K562 (cell line): ENCODE measurements at regions not wholly inside any gene's neighbourhood (a gene's known extent, or its start where the extent isn't known, plus 50 kb on each side); places are given as distances from the start of the nearest gene placed in this dataset.

ENCODE experiments used
- ATAC-seq: fragments of 200-7000 bp; cut with Tn5 transposase; 3 replicates; pipeline ENCODE4 v1.9.1; 2020; ENCODE audit warnings: moderate library complexity
- BruUV-seq: library from RNA; stranded (reverse); fragments of 400-500 nt; replicated peaks from 2 replicates; lab custom pipeline; 2021; lab: Mats Ljungman, UMichigan
- CTCF ChIA-PET: fragments of 300-600 bp; formaldehyde crosslinking; extraction: SDS; loops from one replicate; lab custom pipeline; 2021; ENCODE audit warnings: low intra/inter-chr PET ratio; lab: Yijun Ruan, JAX
- POLR2A ChIA-PET: fragments of 300-600, 350-650 bp; sonication (Branson Sonifier 250); formaldehyde crosslinking; extraction: SDS; loops from one replicate; lab custom pipeline; 2021; ENCODE audit warnings: antibody characterized with exemption, inconsistent platforms; lab: Yijun Ruan, JAX
- DNase-seq, 4 experiments: peaks; one replicate each; pipeline versions ENCODE4 v3.0.0 to v3.0.0-alpha.2; 2011 to 2018; ENCODE audit warnings: low spot score in 3 of 4, mixed read lengths in 3 of 4; ENCODE audit errors: extremely low read depth in 1 of 4
- FAIRE-seq: peaks from 2 replicates; lab custom pipeline; 2011; peaks lifted over from hg19 to GRCh38; lab: Jason Lieb, UNC
- H2AFZ ChIP-seq: 2 replicates; pipeline ENCODE4 v1.6.0; 2011; ENCODE audit warnings: low read depth, low read length, control low read depth, inconsistent platforms
- H3K27ac ChIP-seq: fragments of 200-600 bp; 3 replicates; pipeline ENCODE4 v1.8.0; 2011; ENCODE audit warnings: low read depth, mild to moderate bottlenecking, control low read depth, inconsistent platforms, low read length, moderate library complexity, mixed read lengths; ENCODE audit errors: extremely low read depth
- H3K27me3 ChIP-seq, 2 experiments: fragments of 300-600 bp in 1 of 2; 2 replicates in 1 of 2; 3 replicates in 1 of 2; pipeline versions ENCODE4 v1.6.0 to v1.8.0; 2011; ENCODE audit warnings: inconsistent platforms in 2 of 2, low read length in 2 of 2, mild to moderate bottlenecking in 1 of 2, mixed read lengths in 1 of 2, moderate library complexity in 1 of 2; ENCODE audit not compliant: control insufficient read depth in 2 of 2, insufficient read depth in 2 of 2
- H3K36me3 ChIP-seq: fragments of 300-600 bp; 3 replicates; pipeline ENCODE4 v1.8.0; 2011; ENCODE audit warnings: mild to moderate bottlenecking, low read length, inconsistent platforms; ENCODE audit not compliant: control insufficient read depth, insufficient read depth
- H3K4me1 ChIP-seq, 2 experiments: fragments of 200-600 bp in 1 of 2; replicated peaks in 1 of 2; 2 replicates in 1 of 2; 3 replicates in 1 of 2; pipeline versions ENCODE4 v1.5.1 to v1.8.0; 2011; ENCODE audit warnings: inconsistent platforms in 2 of 2, low read length in 2 of 2, mild to moderate bottlenecking in 1 of 2, mixed read lengths in 1 of 2, moderate library complexity in 1 of 2; ENCODE audit not compliant: control insufficient read depth in 2 of 2, insufficient read depth in 2 of 2
- H3K4me2 ChIP-seq: 2 replicates; pipeline ENCODE4 v1.6.1; 2011; ENCODE audit warnings: low read length, control low read depth, inconsistent platforms, mixed read lengths; ENCODE audit not compliant: insufficient read depth
- H3K4me3 ChIP-seq: fragments of 200-600 bp; sonication (generic), shearing (Covaris generic); 2 replicates; pipeline ENCODE4 v1.5.1; 2016; ENCODE audit warnings: control low read depth, inconsistent platforms
- H3K79me2 ChIP-seq: fragments of 200-600 bp; 3 replicates; pipeline ENCODE4 v1.8.0; 2011; ENCODE audit warnings: low read length, inconsistent platforms; ENCODE audit not compliant: control insufficient read depth, insufficient read depth
- H3K9ac ChIP-seq, 2 experiments: 2 replicates each; pipeline versions ENCODE4 v1.6.0 to v1.6.1; 2011; ENCODE audit warnings: low read depth in 2 of 2, low read length in 2 of 2, control low read depth in 1 of 2, inconsistent platforms in 1 of 2, mild to moderate bottlenecking in 1 of 2, mixed read lengths in 1 of 2; ENCODE audit not compliant: insufficient read depth in 1 of 2
- H3K9me1 ChIP-seq: one replicate; pipeline ENCODE4 v1.6.0; 2011; ENCODE audit warnings: inconsistent platforms, mild to moderate bottlenecking, low read length, moderate library complexity; ENCODE audit not compliant: control insufficient read depth, insufficient read depth
- H3K9me3 ChIP-seq: replicated peaks from 2 replicates; pipeline ENCODE4 v1.5.1; 2011; ENCODE audit warnings: low read depth, low read length, inconsistent platforms; ENCODE audit not compliant: control insufficient read depth, insufficient read depth
- H4K20me1 ChIP-seq: replicated peaks from 2 replicates; pipeline ENCODE4 v1.6.1; 2011; ENCODE audit warnings: low read length, inconsistent platforms, mixed read lengths; ENCODE audit not compliant: control insufficient read depth, insufficient read depth
- BRCA1 ChIP-seq, 2 experiments: fragments of 450-650 bp in 1 of 2; sonication (generic) in 1 of 2; formaldehyde crosslinking in 1 of 2; IDR thresholded peaks; 2 replicates each; pipeline versions ENCODE4 v1.5.0 to v1.6.1; 2017 to 2020; ENCODE audit warnings: mild to moderate bottlenecking in 1 of 2, missing genetic modification reagents in 1 of 2
- CBX3 ChIP-seq, 2 experiments: IDR thresholded peaks; 1 replicate in 1 of 2; 2 replicates in 1 of 2; pipeline ENCODE4 v1.6.1; 2012; ENCODE audit warnings: inconsistent platforms in 2 of 2, low read length in 2 of 2, borderline replicate concordance in 1 of 2, control low read depth in 1 of 2
- ILF3 ChIP-seq: fragments of 450-650 bp; IDR thresholded peaks from 2 replicates; pipeline ENCODE4 v1.6.1; 2018; ENCODE audit warnings: antibody characterized with exemption, mild to moderate bottlenecking, moderate library complexity, borderline replicate concordance
- KLF1 ChIP-seq: fragments of 450-650 bp; IDR thresholded peaks from 2 replicates; pipeline ENCODE4 v1.6.1; 2016; ENCODE audit warnings: missing genetic modification characterization, missing compliant biosample characterization
- NRF1 ChIP-seq, 2 experiments: fragments of 450-650 bp; IDR thresholded peaks in 1 of 2; conservative IDR thresholded peaks in 1 of 2; 2 replicates each; pipeline ENCODE4 v1.6.1; 2014; ENCODE audit warnings: mild to moderate bottlenecking in 2 of 2
- POU5F1 ChIP-seq: fragments of 150-350 bp; IDR thresholded peaks from 2 replicates; pipeline ENCODE4 v1.6.1; 2014; ENCODE audit warnings: borderline replicate concordance, low read length, low read depth, mild to moderate bottlenecking; ENCODE audit not compliant: partially characterized antibody
- SP2 ChIP-seq: IDR thresholded peaks from 2 replicates; pipeline ENCODE4 v1.6.1; 2011; ENCODE audit warnings: mild to moderate bottlenecking, low read depth, low read length, moderate library complexity; ENCODE audit not compliant: poor library complexity, severe bottlenecking; ENCODE audit errors: extremely low read depth
- WGBS: fragments of 100-300 bp; shearing (Covaris generic); methylation state at CpG from one replicate; pipeline ENCODE4 v1.1.6; 2016; ENCODE audit warnings: low coverage, mixed read lengths; ENCODE audit not compliant: insufficient coverage; ENCODE audit errors: missing lambda C conversion rate; 5-methylcytosine and 5-hydroxymethylcytosine counted together
- in situ Hi-C: fragments of 300-500 bp; cut with MboI; formaldehyde crosslinking; loops from 4 replicates; pipeline ENCODE4 v1.15.0; 2018; ENCODE audit warnings: inconsistent platforms, mixed read lengths
- intact Hi-C: fragments of 100-400 bp; cut with micrococcal nuclease; formaldehyde crosslinking; loops from 2 replicates; pipeline ENCODE4 v1.14.2; 2022
- TF ChIP-seq, protein P1 (sequence below): sonication (generic); formaldehyde crosslinking; IDR thresholded peaks from 2 replicates; pipeline ENCODE4 v1.8.0; 2022; ENCODE audit warnings: mild to moderate bottlenecking, missing genetic modification reagents, borderline replicate concordance
- TF ChIP-seq, protein P2 (sequence below), 2 experiments: fragments of 450-650 bp; IDR thresholded peaks; 2 replicates each; pipeline ENCODE4 v1.6.1; 2016; ENCODE audit warnings: mild to moderate bottlenecking in 2 of 2, borderline replicate concordance in 1 of 2, low read depth in 1 of 2, moderate library complexity in 1 of 2
- TF ChIP-seq, protein P3 (sequence below): fragments of 450-650 bp; formaldehyde crosslinking; IDR thresholded peaks from 2 replicates; pipeline ENCODE4 v1.4.0; 2020; ENCODE audit warnings: mild to moderate bottlenecking, moderate library complexity

DNA sequence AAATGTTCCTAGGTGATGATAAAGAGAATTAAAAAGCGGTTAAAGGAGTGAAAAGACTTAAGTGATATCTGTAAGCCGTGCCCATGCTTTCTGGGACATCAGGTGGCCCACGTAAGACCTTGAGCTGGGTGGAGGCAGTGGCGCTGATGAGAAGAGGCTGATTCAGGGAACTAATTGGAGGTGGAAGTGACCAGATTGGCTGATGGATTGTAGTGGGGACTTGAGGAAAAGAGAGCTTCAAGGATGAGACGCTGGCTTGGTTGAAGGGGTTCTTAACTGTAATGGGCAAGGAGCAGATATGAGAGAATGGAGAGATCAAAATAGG, 69.1 kb upstream of the EP300 start:
- H3K36me3 ChIP-seq = no peaks in the 10 kb centered on the region
- no peaks in the 10 kb centered on the region for H3K79me2 ChIP-seq
- no peak overlapping the region for H3K4me3 ChIP-seq
- no peak overlapping the region for H3K4me2 ChIP-seq
- in situ Hi-C loops (no loop called here), intact Hi-C loops (no loop called here)
- no peaks in the 10 kb centered on the region for H3K9me1 ChIP-seq
- CTCF ChIA-PET = no interaction called here
- ATAC-seq = no peak
- no peak overlapping the region for H3K27ac ChIP-seq
- DNase-seq = no peak
- BruUV-seq = no TSS peak
- FAIRE-seq = no peak
- no peaks in the 10 kb centered on the region for H4K20me1 ChIP-seq
- 0 out of 2 replicates have a peak overlapping the region, but pooled peaks have one; percentile 85 for H2AFZ ChIP-seq
- H3K27me3 ChIP-seq = no peaks in the 10 kb centered on the region
- no peak overlapping the region for H3K9ac ChIP-seq
- H3K9me3 ChIP-seq = no peaks in the 10 kb centered on the region
- POLR2A ChIA-PET = no interaction called here
- 69% methylated on average over 5 of the region's 5 CpGs for WGBS
- H3K4me1 ChIP-seq = peaks cover 9 to 23% of the 10 kb centered on the region in 2 experiments; a peak in 4 of 5 replicates
- TF ChIP-seq CBX3 (IDR thresholded peaks at IDR 0.05; ENCODE audit: borderline replicate concordance in 1 of 2, low read length in 2 of 2) (no peak), KLF1 (tag) (no peak), SP2 (no peak), ILF3 (no peak), POU5F1 (no peak), BRCA1 (IDR thresholded peaks at IDR 0.05) (no peak), BRCA1 (CRISPR knock-in tag; IDR thresholded peaks at IDR 0.05) (no peak), NRF1 (conservative IDR thresholded peaks at IDR 0.05 in 1 of 2, IDR thresholded peaks at IDR 0.05 in 1 of 2) (no peak)
- TF ChIP-seq, protein P1, sequence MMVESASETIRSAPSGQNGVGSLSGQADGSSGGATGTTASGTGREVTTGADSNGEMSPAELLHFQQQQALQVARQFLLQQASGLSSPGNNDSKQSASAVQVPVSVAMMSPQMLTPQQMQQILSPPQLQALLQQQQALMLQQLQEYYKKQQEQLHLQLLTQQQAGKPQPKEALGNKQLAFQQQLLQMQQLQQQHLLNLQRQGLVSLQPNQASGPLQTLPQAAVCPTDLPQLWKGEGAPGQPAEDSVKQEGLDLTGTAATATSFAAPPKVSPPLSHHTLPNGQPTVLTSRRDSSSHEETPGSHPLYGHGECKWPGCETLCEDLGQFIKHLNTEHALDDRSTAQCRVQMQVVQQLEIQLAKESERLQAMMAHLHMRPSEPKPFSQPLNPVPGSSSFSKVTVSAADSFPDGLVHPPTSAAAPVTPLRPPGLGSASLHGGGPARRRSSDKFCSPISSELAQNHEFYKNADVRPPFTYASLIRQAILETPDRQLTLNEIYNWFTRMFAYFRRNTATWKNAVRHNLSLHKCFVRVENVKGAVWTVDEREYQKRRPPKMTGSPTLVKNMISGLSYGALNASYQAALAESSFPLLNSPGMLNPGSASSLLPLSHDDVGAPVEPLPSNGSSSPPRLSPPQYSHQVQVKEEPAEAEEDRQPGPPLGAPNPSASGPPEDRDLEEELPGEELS (CRISPR knock-in tag) = no peak
- TF ChIP-seq, protein P2, sequence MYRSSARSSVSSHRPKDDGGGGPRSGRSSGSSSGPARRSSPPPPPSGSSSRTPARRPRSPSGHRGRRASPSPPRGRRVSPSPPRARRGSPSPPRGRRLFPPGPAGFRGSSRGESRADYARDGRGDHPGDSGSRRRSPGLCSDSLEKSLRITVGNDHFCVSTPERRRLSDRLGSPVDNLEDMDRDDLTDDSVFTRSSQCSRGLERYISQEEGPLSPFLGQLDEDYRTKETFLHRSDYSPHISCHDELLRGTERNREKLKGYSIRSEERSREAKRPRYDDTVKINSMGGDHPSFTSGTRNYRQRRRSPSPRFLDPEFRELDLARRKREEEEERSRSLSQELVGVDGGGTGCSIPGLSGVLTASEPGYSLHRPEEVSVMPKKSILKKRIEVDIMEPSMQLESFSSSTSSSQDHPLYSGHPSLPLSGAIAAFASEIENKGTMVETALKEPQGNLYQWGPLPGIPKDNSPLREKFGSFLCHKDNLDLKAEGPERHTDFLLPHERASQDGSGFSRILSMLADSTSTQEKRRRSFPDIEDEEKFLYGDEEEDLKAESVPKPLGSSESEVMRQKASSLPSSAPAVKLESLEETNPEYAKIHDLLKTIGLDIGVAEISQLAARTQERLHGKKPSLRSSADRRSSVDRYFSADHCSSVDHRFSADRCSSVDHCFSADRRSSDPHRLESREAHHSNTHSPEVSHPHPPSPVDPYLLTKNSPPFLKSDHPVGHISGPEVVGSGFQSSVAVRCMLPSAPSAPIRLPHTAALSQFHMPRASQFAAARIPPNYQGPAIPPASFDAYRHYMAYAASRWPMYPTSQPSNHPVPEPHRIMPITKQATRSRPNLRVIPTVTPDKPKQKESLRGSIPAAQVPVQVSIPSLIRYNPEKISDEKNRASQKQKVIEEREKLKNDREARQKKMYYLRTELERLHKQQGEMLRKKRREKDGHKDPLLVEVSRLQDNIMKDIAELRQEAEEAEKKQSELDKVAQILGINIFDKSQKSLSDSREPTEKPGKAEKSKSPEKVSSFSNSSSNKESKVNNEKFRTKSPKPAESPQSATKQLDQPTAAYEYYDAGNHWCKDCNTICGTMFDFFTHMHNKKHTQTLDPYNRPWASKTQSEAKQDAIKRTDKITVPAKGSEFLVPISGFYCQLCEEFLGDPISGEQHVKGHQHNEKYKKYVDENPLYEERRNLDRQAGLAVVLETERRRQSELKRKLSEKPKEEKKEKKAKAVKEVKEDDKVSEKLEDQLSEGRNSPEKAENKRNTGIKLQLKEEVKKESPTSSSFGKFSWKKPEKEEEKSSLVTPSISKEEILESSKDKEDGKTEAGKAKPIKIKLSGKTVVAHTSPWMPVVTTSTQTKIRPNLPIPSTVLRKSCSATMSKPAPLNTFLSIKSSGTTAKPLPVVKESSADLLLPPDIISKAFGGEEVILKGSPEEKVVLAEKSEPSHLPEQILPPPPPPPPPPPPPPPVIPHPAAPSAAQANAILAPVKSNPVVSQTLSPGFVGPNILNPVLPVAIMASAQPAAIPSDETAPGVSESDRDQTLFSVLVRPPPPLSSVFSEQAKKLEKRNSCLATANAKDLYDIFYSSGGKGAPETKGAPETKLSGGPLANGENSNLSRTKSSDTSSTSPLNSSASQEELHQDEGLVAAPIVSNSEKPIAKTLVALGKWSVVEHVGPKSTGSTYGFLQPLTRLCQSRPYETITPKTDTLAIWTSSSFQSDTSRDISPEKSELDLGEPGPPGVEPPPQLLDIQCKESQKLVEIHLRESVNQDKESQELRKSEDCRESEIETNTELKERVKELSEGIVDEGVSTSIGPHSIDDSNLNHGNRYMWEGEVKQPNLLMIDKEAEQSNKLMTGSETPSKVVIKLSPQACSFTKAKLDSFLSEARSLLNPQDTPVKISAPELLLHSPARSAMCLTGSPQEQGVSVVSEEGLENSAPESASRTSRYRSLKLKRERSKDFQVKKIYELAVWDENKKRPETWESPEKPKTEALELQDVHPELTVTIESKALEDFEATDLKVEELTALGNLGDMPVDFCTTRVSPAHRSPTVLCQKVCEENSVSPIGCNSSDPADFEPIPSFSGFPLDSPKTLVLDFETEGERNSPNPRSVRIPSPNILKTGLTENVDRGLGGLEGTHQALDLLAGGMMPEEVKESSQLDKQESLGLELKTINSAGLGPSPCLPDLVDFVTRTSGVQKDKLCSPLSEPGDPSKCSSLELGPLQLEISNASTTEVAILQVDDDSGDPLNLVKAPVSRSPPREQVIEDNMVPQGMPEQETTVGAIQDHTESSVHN (IDR thresholded peaks at IDR 0.05; ENCODE audit: borderline replicate concordance in 1 of 2, low read depth in 1 of 2) = no peak
- TF ChIP-seq, protein P3, sequence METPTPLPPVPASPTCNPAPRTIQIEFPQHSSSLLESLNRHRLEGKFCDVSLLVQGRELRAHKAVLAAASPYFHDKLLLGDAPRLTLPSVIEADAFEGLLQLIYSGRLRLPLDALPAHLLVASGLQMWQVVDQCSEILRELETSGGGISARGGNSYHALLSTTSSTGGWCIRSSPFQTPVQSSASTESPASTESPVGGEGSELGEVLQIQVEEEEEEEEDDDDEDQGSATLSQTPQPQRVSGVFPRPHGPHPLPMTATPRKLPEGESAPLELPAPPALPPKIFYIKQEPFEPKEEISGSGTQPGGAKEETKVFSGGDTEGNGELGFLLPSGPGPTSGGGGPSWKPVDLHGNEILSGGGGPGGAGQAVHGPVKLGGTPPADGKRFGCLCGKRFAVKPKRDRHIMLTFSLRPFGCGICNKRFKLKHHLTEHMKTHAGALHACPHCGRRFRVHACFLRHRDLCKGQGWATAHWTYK (CRISPR knock-in tag) = no peak
